HCT116 (cell line): ENCODE measurements at regions not wholly inside any gene's neighbourhood (a gene's known extent, or its start where the extent isn't known, plus 50 kb on each side); places are given as distances from the start of the nearest gene placed in this dataset.

Source experiments
- ATAC-seq: fragments of 200-7000 bp; cut with Tn5 transposase; 2 replicates; pipeline ENCODE4 v1.9.1; 2020; ENCODE audit warnings: mild to moderate bottlenecking, moderate library complexity
- BruUV-seq: library from RNA; stranded (reverse); fragments of 400-500 nt; replicated peaks from 2 replicates; lab custom pipeline; 2021; lab: Mats Ljungman, UMichigan
- CTCF ChIA-PET: fragments of 300-600 bp; sonication (Branson Sonifier 250); formaldehyde crosslinking; loops from one replicate; lab custom pipeline; 2021; ENCODE audit warnings: antibody characterized with exemption; lab: Charles Lee
- POLR2A ChIA-PET: fragments of 300-600, 350-600 bp; sonication (Branson Sonifier 250); formaldehyde crosslinking; loops from one replicate; lab custom pipeline; 2021; ENCODE audit warnings: antibody characterized with exemption; lab: Charles Lee
- RAD21 ChIA-PET, 2 experiments: fragments of 300-600 bp; sonication (Branson Sonifier 250); formaldehyde crosslinking; loops; one replicate each; lab custom pipeline; 2023; ENCODE audit warnings: low total read pairs in 2 of 2; ENCODE audit not compliant: uncharacterized antibody in 2 of 2, unreplicated experiment in 2 of 2, low non-redundant PET in 1 of 2; lab: Charles Lee
- DNase-seq: peaks from one replicate; pipeline ENCODE4 v3.0.0-alpha.2; 2010; ENCODE audit warnings: low read depth, low spot score
- H2AFZ ChIP-seq: fragments of 200-600 bp; shearing (Covaris generic), sonication (generic); 2 replicates; pipeline ENCODE4 v1.6.1; 2017; ENCODE audit warnings: low read depth, mixed run types, mixed read lengths, antibody characterized with exemption, low read length; ENCODE audit not compliant: poor library complexity, severe bottlenecking
- H3K27ac ChIP-seq: 2 replicates; pipeline ENCODE4 v1.5.1; 2012; ENCODE audit warnings: low read depth, low read length
- H3K27me3 ChIP-seq: fragments of 200-600 bp; sonication (generic); 2 replicates; pipeline ENCODE4 v1.6.1; 2016; ENCODE audit warnings: mixed run types, low read length, mixed read lengths; ENCODE audit not compliant: insufficient read depth
- H3K36me3 ChIP-seq, 2 experiments: fragments of 200-500 bp in 1 of 2; fragments of 200-600 bp in 1 of 2; sonication (Bioruptor generic) in 1 of 2; sonication (generic) in 1 of 2; 2 replicates each; pipeline versions ENCODE4 v1.5.1 to v1.6.1; 2014 to 2016; ENCODE audit warnings: low read length in 2 of 2, inconsistent platforms in 1 of 2, mixed read lengths in 1 of 2, mixed run types in 1 of 2; ENCODE audit not compliant: insufficient read depth in 2 of 2, control insufficient read depth in 1 of 2
- H3K4me1 ChIP-seq, 2 experiments: fragments of 200-600 bp in 1 of 2; sonication (generic) in 1 of 2; 2 replicates each; pipeline versions ENCODE4 v1.5.1 to v1.6.1; 2012 to 2017; ENCODE audit warnings: low read length in 2 of 2, inconsistent platforms in 1 of 2, mild to moderate bottlenecking in 1 of 2, mixed read lengths in 1 of 2, mixed run types in 1 of 2, moderate library complexity in 1 of 2; ENCODE audit not compliant: insufficient read depth in 2 of 2, control insufficient read depth in 1 of 2
- H3K4me2 ChIP-seq: fragments of 200-600 bp; sonication (generic); 2 replicates; pipeline ENCODE4 v1.6.1; 2017; ENCODE audit warnings: mixed run types, low read length, mixed read lengths
- H3K4me3 ChIP-seq, 2 experiments: fragments of 200-600 bp in 1 of 2; sonication (generic) in 1 of 2; replicated peaks in 1 of 2; 2 replicates each; pipeline ENCODE4 v1.5.1; 2011 to 2016; ENCODE audit warnings: low read length in 2 of 2, control low read depth in 1 of 2, low read depth in 1 of 2, mild to moderate bottlenecking in 1 of 2, mixed read lengths in 1 of 2, mixed run types in 1 of 2
- H3K79me2 ChIP-seq: fragments of 200-600 bp; sonication (generic); 2 replicates; pipeline ENCODE4 v1.6.1; 2017; ENCODE audit warnings: mild to moderate bottlenecking, mixed run types, low read length, moderate library complexity, mixed read lengths; ENCODE audit not compliant: insufficient read depth
- H3K9ac ChIP-seq: fragments of 200-600 bp; sonication (generic); 2 replicates; pipeline ENCODE4 v1.6.1; 2016; ENCODE audit warnings: low read length, mixed read lengths
- H3K9me2 ChIP-seq: fragments of 200-600 bp; sonication (generic), shearing (Covaris generic); 2 replicates; pipeline ENCODE4 v1.6.1; 2017; ENCODE audit warnings: mixed run types, mild to moderate bottlenecking, moderate library complexity; ENCODE audit not compliant: insufficient read depth
- H3K9me3 ChIP-seq, 2 experiments: fragments of 200-500 bp in 1 of 2; fragments of 200-600 bp in 1 of 2; sonication (Bioruptor generic) in 1 of 2; sonication (generic) in 1 of 2; 2 replicates each; pipeline ENCODE4 v1.6.1; 2014 to 2017; ENCODE audit warnings: low read length in 2 of 2, mixed read lengths in 2 of 2, inconsistent platforms in 1 of 2, low read depth in 1 of 2, mild to moderate bottlenecking in 1 of 2, mixed run types in 1 of 2, moderate library complexity in 1 of 2; ENCODE audit not compliant: control insufficient read depth in 1 of 2, insufficient read depth in 1 of 2
- H4K20me1 ChIP-seq: fragments of 200-600 bp; sonication (generic), shearing (Covaris generic); 2 replicates; pipeline ENCODE4 v1.6.1; 2017; ENCODE audit warnings: mixed run types, mild to moderate bottlenecking, moderate library complexity; ENCODE audit not compliant: insufficient read depth
- ATF3 ChIP-seq: IDR thresholded peaks from 2 replicates; pipeline ENCODE4 v1.6.1; 2012
- CEBPB ChIP-seq: IDR thresholded peaks from 2 replicates; pipeline ENCODE4 v1.6.1; 2012; ENCODE audit warnings: low read depth
- JUND ChIP-seq: IDR thresholded peaks from 2 replicates; pipeline ENCODE4 v1.6.1; 2012
- SP1 ChIP-seq: IDR thresholded peaks from 2 replicates; pipeline ENCODE4 v1.6.1; 2012; ENCODE audit warnings: low read depth
- SRF ChIP-seq: IDR thresholded peaks from 2 replicates; pipeline ENCODE4 v1.6.1; 2012; ENCODE audit warnings: low read depth
- YY1 ChIP-seq: IDR thresholded peaks from 2 replicates; pipeline ENCODE4 v1.6.1; 2011; ENCODE audit warnings: low read length, low read depth, moderate library complexity, mild to moderate bottlenecking; ENCODE audit not compliant: insufficient replicate concordance; ENCODE audit errors: extremely low read depth
- ZBTB33 ChIP-seq: IDR thresholded peaks from 2 replicates; pipeline ENCODE4 v1.6.1; 2011; ENCODE audit warnings: mild to moderate bottlenecking, low read length, moderate library complexity; ENCODE audit not compliant: insufficient replicate concordance; ENCODE audit errors: extremely low read depth
- intact Hi-C: fragments of 100-400 bp; cut with micrococcal nuclease; formaldehyde crosslinking; loops from 2 replicates; pipeline ENCODE4 v1.10.0; 2022

GRCh38 chr12:95603351-95604145, 52.3 kb upstream of the USP44 start:
- no peaks in the 10 kb centered on the region for H3K9me3 ChIP-seq
- ChIA-PET RAD21 (no interaction called here), POLR2A (no interaction called here), CTCF (interaction anchor here (1.6 kb wide), 1 partner anchor 29 kb away, joined by 4 read pairs; no protein-coding TSS in a partner anchor)
- ATAC-seq (no peak), DNase-seq (no peak)
- H3K27me3 ChIP-seq = no peaks in the 10 kb centered on the region
- H3K27ac ChIP-seq = no peak overlapping the region
- intact Hi-C loops = no loop called here
- H3K36me3 ChIP-seq = no peaks in the 10 kb centered on the region
- no peaks in the 10 kb centered on the region for H3K9me2 ChIP-seq
- H3K79me2 ChIP-seq = no peaks in the 10 kb centered on the region
- H3K4me3 ChIP-seq = no peak overlapping the region
- peaks cover 3 to 12% of the 10 kb centered on the region in 2 experiments; a peak in 3 of 4 replicates for H3K4me1 ChIP-seq
- TF ChIP-seq JUND = no peak
- no peak for TF ChIP-seq YY1
- TF ChIP-seq SP1 = no peak
- no peak for TF ChIP-seq ATF3
- TF ChIP-seq ZBTB33 = no peak
- TF ChIP-seq CEBPB = no peak
- no peak for TF ChIP-seq SRF
- no peak overlapping the region for H3K4me2 ChIP-seq
- H4K20me1 ChIP-seq = no peaks in the 10 kb centered on the region
- H2AFZ ChIP-seq = no peak overlapping the region
- BruUV-seq = no TSS peak
- H3K9ac ChIP-seq = no peak overlapping the region
